GM18909 (cell line): ENCODE measurements at regions not wholly inside any gene's neighbourhood (a gene's known extent, or its start where the extent isn't known, plus 50 kb on each side); places are given as distances from the start of the nearest gene placed in this dataset.
"Not testable (repeated sequence)": the region's sequence is repeated elsewhere in the genome, so short reads cannot be mapped to it uniquely, and the experiment has no call there.

Experiments used
- ATAC-seq: cut with Tn5 transposase; IDR thresholded peaks from one replicate; pipeline ENCODE4 v1.9.1; 2021; ENCODE audit warnings: mild to moderate bottlenecking; ENCODE audit not compliant: unreplicated experiment, poor library complexity

DNA sequence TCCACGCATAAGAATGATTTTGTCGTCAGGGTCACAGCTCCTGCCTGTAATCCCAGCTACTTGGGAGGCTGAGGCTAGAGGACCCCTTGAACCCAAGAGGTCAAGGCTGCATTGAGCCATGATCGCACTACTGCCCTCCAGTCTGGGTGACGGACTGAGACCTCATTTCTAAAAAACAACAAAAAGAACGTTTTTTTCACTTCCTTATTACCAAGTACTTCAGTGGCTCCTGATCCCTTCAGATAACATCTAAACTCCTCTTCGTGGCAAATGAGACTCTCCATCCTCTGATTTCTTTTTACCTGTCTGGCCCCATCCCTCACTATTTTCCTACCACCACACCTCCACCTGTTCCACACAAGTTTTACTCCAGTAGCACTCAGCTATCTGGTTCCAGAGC, 105.4 kb upstream of the TLK1 start:
- ATAC-seq: no peak

GRCh38 chr2:171261529-171261928, 100.8 kb upstream of the TLK1 start:
- not testable (repeated sequence) for ATAC-seq

- ATAC-seq: no peak
Measured at GRCh38 chr2:171260471-171261424, 100.1 kb upstream of the TLK1 start.

DNA sequence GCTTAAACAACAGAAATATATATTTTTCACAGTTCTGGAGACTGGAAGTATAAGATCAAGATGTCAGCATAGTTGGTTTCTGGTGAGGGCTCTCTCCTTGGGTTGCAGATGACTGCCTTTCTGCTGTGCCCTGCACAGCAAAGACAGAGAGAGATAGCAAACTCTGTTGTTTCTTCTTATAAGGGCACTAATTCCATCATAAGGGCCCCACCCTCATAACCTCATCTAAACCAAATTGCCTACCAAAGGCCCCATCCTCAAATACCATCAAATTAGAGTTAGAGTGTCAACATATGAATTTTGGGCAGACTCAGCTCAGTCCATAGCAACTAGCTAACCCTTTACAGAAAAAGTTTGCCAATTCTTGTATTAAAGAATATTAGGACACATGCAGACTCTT, 94.0 kb upstream of the TLK1 start:
- no peak for ATAC-seq

GRCh38 chr2:171253900-171254650, 93.4 kb upstream of the TLK1 start:
- no peak for ATAC-seq

DNA sequence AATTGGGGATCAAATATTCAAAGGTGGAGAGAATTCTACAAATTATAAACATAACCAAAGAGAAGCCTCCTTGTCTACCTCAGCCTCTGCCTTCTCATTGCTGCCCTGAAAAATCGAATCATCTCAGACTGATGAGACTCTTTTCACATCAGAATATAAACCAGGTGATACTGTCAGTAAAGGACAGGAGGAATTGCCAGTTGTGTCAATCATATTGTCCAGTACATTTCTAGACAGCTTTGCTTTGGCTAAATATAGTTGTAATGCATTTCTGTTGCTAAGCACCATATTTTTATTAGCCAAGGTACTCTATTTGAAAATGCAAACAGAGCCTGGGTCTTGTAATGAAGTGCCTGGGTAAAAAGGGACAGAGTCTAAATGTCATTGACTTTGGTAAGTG, 92.6 kb upstream of the TLK1 start:
- no peak for ATAC-seq

- no peak for ATAC-seq
Measured at GRCh38 chr2:171249689-171250088, 89.0 kb upstream of the TLK1 start.

GRCh38 chr2:171247741-171248662, 87.3 kb upstream of the TLK1 start:
- ATAC-seq: peak; percentile 79

DNA sequence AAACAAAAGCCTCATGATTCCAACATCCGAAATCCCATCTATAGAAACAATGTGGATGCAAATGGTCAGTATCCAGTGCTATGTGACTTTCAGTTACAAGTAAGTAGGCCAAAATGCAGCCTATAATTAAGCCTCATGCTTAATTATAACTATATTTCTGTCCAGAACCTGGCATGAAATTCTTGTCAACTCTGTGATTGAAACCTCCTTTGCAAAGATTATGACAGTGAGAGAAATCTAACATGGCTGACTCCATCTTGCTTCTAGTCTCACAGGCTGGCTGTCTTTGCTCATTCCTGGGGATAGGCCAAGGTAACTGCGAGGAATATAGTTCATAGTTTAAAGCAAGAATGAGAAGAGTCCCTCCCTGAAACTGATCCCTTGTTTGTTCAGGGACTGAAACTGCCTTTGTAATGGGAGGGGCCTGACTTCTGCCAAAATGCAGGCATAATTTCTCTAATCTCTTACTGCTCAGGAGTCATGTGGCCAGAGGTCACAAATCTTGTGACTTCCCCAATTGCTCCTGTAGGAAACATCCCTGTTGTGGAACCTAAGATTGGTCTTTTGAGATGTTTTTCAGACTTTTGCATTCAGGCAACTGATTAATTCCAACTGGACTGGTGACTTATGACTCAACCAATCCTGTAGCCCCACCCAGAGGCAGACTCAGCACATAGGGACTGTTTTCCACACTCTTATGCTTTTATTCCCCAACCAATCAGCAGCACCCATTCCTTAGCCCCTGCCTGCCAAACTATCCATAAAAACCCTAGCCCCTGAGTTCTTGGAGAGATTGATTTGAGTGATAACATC, 84.5 kb upstream of the TLK1 start:
- no peak for ATAC-seq

DNA sequence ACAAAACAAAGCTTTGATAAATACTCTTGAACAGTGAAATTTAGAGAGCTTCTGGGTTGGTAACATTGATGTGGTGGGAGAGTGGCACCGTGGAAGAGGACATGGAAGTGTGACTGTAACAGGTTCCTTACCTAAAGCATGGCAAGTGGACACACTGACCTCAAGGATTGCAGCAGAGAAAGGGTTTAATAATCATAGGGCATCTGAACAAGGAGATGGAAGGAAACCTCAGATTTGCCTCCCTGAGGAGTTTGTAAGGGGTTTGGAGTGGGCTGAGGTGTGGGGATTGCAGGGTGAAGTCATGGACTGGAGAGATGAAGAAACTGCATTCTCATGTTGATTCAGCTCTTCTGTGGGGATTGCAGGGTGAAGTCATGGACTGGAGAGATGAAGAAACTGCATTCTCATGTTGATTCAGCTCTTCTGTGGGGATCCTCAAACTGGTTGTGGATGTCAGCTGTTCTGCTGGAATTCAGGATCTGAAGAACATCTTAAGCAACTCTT, 83.8 kb upstream of the TLK1 start:
- ATAC-seq: no peak

GRCh38 chr2:171241771-171242170, 81.1 kb upstream of the TLK1 start:
- no peak for ATAC-seq

DNA sequence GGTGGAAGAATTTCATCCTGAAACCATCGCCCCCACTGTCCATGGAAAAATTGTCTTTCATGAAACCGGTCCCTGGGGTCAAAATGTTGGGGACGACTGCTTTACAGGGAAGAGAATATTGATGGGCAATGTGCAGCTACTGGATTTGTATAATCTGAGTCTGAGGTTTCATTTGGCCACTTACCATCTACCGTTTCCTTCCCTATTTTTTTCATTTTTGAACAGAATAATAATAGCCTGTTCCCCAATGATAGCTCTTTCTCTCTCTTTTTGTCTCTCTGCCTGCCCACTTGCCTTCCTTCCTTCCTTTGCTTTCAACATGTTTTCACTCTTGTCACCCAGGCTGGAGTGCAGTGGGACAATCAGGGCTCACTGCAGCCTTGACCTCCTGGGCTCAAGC, 78.3 kb upstream of the TLK1 start:
- no peak for ATAC-seq

GRCh38 chr2:171237751-171238505, 77.2 kb upstream of the TLK1 start:
- no peak for ATAC-seq

- no peak for ATAC-seq
Measured at GRCh38 chr2:171235262-171235881, 74.7 kb upstream of the TLK1 start.

- ATAC-seq: no peak
Measured at GRCh38 chr2:171230176-171230575, 69.5 kb upstream of the TLK1 start.

DNA sequence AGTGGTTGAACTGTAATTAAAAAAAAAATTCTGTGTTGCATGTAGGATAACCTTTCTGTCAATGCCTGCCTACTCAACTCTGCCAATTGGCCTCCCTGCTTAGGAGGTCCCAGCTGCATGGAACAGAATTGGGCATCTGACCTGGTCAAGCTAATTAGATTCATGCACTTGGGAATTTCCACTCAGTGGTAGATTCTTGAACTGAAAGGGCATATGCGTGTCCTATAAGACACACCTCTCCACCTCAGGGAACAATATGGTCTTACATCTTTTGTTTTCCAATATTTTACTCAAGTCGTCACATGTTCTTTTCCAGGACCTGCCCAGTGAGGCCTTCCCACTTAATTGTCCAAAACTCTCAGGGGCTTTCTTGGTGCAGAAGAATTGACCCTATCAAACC, 68.1 kb upstream of the TLK1 start:
- ATAC-seq: no peak

- no peak for ATAC-seq
Measured at GRCh38 chr2:171227066-171227782, 66.5 kb upstream of the TLK1 start.

- no peak for ATAC-seq
Measured at GRCh38 chr2:171226461-171226860, 65.8 kb upstream of the TLK1 start.
